B cell (primary cell): ENCODE measurements at regions not wholly inside any gene's neighbourhood (a gene's known extent, or its start where the extent isn't known, plus 50 kb on each side); places are given as distances from the start of the nearest gene placed in this dataset.

Experiments
- ATAC-seq: fragments of 200-7000 bp; cut with Tn5 transposase; one replicate; pipeline ENCODE4 v1.10.0; 2021; ENCODE audit warnings: low read depth, mild to moderate bottlenecking, moderate number of reproducible peaks, moderate library complexity
- CTCF ChIA-PET: fragments of 350-600 bp; sonication (Branson Sonifier 250); formaldehyde crosslinking; loops from one replicate; lab custom pipeline; 2021; ENCODE audit warnings: antibody characterized with exemption, inconsistent platforms; lab: Charles Lee
- POLR2A ChIA-PET: fragments of 350-600 bp; sonication (Branson Sonifier 250); formaldehyde crosslinking; loops from one replicate; lab custom pipeline; 2021; ENCODE audit warnings: antibody characterized with exemption; lab: Charles Lee
- DNase-seq: peaks from one replicate; pipeline ENCODE4 v3.0.0; 2013
- H2AFZ ChIP-seq: 2 replicates; pipeline ENCODE4 v1.6.1; 2012; ENCODE audit warnings: mild to moderate bottlenecking, low read depth, low read length; ENCODE audit not compliant: insufficient read depth, poor library complexity, severe bottlenecking
- H3K27ac ChIP-seq, 2 donors: 1 replicate in 1 of 2; 2 replicates in 1 of 2; pipeline ENCODE4 v1.5.1; 2012 to 2013; ENCODE audit warnings: low read length in 2 of 2, mild to moderate bottlenecking in 2 of 2, moderate library complexity in 1 of 2
- H3K27me3 ChIP-seq, 4 experiments: fragments of 200-600 bp in 1 of 4; sonication (generic) in 1 of 4; replicated peaks in 1 of 4; 1 replicate in 2 of 4; 2 replicates in 2 of 4; pipeline versions ENCODE4 v1.6.1 to v1.7.0; 2013 to 2016; ENCODE audit warnings: low read length in 3 of 4, mild to moderate bottlenecking in 2 of 4, mixed read lengths in 1 of 4, moderate library complexity in 1 of 4; ENCODE audit not compliant: insufficient read depth in 4 of 4, control insufficient read depth in 3 of 4; ENCODE audit errors: control extremely low read depth in 1 of 4
- H3K36me3 ChIP-seq, 2 experiments: replicated peaks in 1 of 2; 1 replicate in 1 of 2; 2 replicates in 1 of 2; pipeline versions ENCODE4 v1.6.1 to v1.7.1; 2013; ENCODE audit warnings: low read length in 1 of 2; ENCODE audit not compliant: insufficient read depth in 2 of 2, control insufficient read depth in 1 of 2; ENCODE audit errors: control extremely low read depth in 1 of 2, extremely low read depth in 1 of 2
- H3K4me1 ChIP-seq, 2 donors: fragments of 200-600 bp in 1 of 2; sonication (generic) in 1 of 2; 1 replicate in 1 of 2; 2 replicates in 1 of 2; pipeline versions ENCODE4 v1.5.1 to v1.6.1; 2013 to 2017; ENCODE audit warnings: low read length in 2 of 2; ENCODE audit not compliant: control insufficient read depth in 2 of 2, insufficient read depth in 2 of 2
- H3K4me2 ChIP-seq: replicated peaks from 2 replicates; pipeline ENCODE3; 2012; ENCODE audit warnings: mild to moderate bottlenecking, low read depth, low read length; ENCODE audit not compliant: poor library complexity, severe bottlenecking
- H3K4me3 ChIP-seq, 5 experiments: fragments of 200-600 bp in 1 of 5; sonication (generic) in 1 of 5; 1 replicate in 3 of 5; 2 replicates in 2 of 5; pipeline versions ENCODE4 v1.5.1 to v1.7.0; 2011 to 2016; ENCODE audit warnings: low read length in 4 of 5, mild to moderate bottlenecking in 4 of 5, low read depth in 2 of 5, control low read depth in 1 of 5, moderate library complexity in 1 of 5; ENCODE audit not compliant: insufficient read depth in 1 of 5; ENCODE audit errors: control extremely low read depth in 1 of 5, extremely low read depth in 1 of 5
- H3K79me2 ChIP-seq: fragments of 200-600 bp; sonication (generic); one replicate; pipeline ENCODE4 v1.6.0; 2016; ENCODE audit warnings: low read length; ENCODE audit not compliant: control insufficient read depth, insufficient read depth
- H3K9ac ChIP-seq: fragments of 200-600 bp; sonication (generic); 2 replicates; pipeline ENCODE4 v1.6.1; 2017; ENCODE audit warnings: mild to moderate bottlenecking, low read length, moderate library complexity
- H3K9me3 ChIP-seq, 3 donors: one replicate each; pipeline versions ENCODE4 v1.6.1 to v1.7.1; 2013; ENCODE audit warnings: low read length in 2 of 3; ENCODE audit not compliant: control insufficient read depth in 2 of 3, insufficient read depth in 1 of 3; ENCODE audit errors: control extremely low read depth in 1 of 3
- H4K20me1 ChIP-seq: 2 replicates; pipeline ENCODE4 v1.6.0; 2012; ENCODE audit warnings: mild to moderate bottlenecking, low read length; ENCODE audit not compliant: insufficient read depth, control insufficient read depth, poor library complexity, severe bottlenecking
- H3K27ac Mint-ChIP-seq: one replicate; pipeline ENCODE4 v1.8.0; 2021; ENCODE audit warnings: mixed read lengths
- H3K27me3 Mint-ChIP-seq: one replicate; pipeline ENCODE4 v1.8.0; 2021; ENCODE audit warnings: mixed read lengths
- H3K4me1 Mint-ChIP-seq: one replicate; pipeline ENCODE4 v1.8.0; 2021; ENCODE audit warnings: mixed read lengths
- H3K4me3 Mint-ChIP-seq: one replicate; pipeline ENCODE4 v1.8.0; 2021; ENCODE audit warnings: mixed read lengths
- H3K9me3 Mint-ChIP-seq: one replicate; pipeline ENCODE4 v1.8.0; 2022; ENCODE audit warnings: mixed read lengths; ENCODE audit not compliant: insufficient read depth
- EZH2 ChIP-seq: IDR thresholded peaks from 2 replicates; pipeline ENCODE4 v1.6.1; 2012; ENCODE audit warnings: borderline replicate concordance, low read depth, mild to moderate bottlenecking, moderate library complexity, low read length; ENCODE audit not compliant: insufficient read depth, poor library complexity, severe bottlenecking
- WGBS: methylation state at CpG from one replicate; pipeline ENCODE4 v1.1.5; 2013; ENCODE audit warnings: missing lambda C conversion rate; ENCODE audit not compliant: insufficient coverage; 5-methylcytosine and 5-hydroxymethylcytosine counted together
- intact Hi-C: fragments of 100-400 bp; cut with micrococcal nuclease; formaldehyde crosslinking; loops from one replicate; pipeline ENCODE4 v1.10.0; 2022
- TF ChIP-seq, protein P1 (sequence below): fragments of 200-600 bp; IDR thresholded peaks from one replicate; pipeline ENCODE4 v1.8.0; 2022; ENCODE audit warnings: antibody characterized with exemption, mild to moderate bottlenecking

DNA sequence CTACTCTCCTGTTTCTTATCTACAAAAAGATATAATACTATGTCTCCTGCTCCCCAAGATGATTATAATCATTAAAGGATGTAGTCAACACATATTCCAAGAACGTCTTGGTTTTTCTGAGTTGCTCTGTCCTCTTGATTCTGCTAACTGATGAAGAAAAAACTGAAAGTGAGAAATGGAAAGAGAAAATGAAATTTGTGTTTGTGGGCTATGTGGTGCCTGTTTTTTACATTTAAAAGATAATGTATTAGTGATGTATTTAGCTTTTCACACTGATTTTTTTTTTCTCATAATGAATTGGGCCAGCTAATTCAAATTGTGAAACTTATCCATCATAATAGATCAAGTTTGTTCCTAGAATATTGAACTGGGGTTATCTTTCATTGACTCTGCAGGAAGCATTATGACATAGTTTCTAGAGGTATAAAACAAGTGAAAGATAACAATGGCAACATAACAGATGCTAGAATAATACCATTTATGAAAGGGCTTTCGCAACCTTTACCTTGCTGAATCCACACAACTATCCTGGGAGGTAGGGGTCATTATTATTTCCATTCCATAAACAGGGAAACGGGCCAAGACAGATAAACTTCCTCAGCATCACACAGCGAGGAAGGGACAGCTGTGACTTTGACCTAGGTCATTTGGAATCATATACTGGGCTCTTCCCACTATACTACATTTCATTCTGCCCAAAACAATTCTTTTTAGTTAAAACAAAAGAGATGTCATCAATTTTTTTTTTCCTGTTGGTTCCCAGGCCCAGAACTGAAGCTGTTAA is 336.7 kb downstream of the GJA1 start:
- no peaks in the 10 kb centered on the region for H3K4me1 Mint-ChIP-seq
- POLR2A ChIA-PET, result no interaction called here
- H3K27ac Mint-ChIP-seq, result no peak overlapping the region
- Histone ChIP-seq H3K4me2 (no peak overlapping the region), H3K27ac (no peak overlapping the region), H3K36me3 (no peaks in the 10 kb centered on the region), H2AFZ (no peak overlapping the region), H3K4me1 (no peaks in the 10 kb centered on the region), H3K9ac (no peak overlapping the region), H3K79me2 (no peaks in the 10 kb centered on the region), H4K20me1 (no peaks in the 10 kb centered on the region), H3K9me3 (no peaks in the 10 kb centered on the region), H3K27me3 (no peaks in the 10 kb centered on the region), H3K4me3 (no peak overlapping the region)
- DNase-seq (no peak), ATAC-seq (no peak)
- no peak for TF ChIP-seq EZH2
- TF ChIP-seq, protein P1, sequence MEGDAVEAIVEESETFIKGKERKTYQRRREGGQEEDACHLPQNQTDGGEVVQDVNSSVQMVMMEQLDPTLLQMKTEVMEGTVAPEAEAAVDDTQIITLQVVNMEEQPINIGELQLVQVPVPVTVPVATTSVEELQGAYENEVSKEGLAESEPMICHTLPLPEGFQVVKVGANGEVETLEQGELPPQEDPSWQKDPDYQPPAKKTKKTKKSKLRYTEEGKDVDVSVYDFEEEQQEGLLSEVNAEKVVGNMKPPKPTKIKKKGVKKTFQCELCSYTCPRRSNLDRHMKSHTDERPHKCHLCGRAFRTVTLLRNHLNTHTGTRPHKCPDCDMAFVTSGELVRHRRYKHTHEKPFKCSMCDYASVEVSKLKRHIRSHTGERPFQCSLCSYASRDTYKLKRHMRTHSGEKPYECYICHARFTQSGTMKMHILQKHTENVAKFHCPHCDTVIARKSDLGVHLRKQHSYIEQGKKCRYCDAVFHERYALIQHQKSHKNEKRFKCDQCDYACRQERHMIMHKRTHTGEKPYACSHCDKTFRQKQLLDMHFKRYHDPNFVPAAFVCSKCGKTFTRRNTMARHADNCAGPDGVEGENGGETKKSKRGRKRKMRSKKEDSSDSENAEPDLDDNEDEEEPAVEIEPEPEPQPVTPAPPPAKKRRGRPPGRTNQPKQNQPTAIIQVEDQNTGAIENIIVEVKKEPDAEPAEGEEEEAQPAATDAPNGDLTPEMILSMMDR, result no peak
- no peak overlapping the region for H3K4me3 Mint-ChIP-seq
- CTCF ChIA-PET, result no interaction called here
- no peaks in the 10 kb centered on the region for H3K27me3 Mint-ChIP-seq
- intact Hi-C loops, result no loop called here
- no CpG with 5 or more reads among the region's 4 CpGs for WGBS
- no peaks in the 10 kb centered on the region for H3K9me3 Mint-ChIP-seq

DNA sequence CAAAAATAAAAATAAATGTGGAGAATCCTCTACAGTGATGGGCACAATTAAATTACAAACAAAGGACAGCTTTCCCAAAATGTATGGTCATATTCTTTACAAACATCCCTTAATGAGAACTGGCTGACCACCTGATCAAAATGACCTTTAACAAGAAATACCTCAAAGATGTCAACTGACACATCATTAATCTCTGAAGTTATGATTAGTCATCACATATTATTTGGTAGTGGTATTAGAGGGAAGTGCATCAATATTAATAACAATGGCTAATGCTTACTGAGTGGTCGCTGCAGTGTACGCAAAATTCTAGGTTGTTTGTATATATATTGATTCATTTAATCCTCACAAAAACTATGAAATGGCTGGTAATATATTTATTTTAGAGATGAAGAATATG is 340.6 kb downstream of the GJA1 start:
- Mint-ChIP-seq H3K27ac (no peak overlapping the region), H3K9me3 (no peaks in the 10 kb centered on the region), H3K4me3 (no peak overlapping the region), H3K4me1 (no peaks in the 10 kb centered on the region), H3K27me3 (no peaks in the 10 kb centered on the region)
- H2AFZ ChIP-seq, result no peak overlapping the region
- TF ChIP-seq, protein P1, result no peak
- no peak for TF ChIP-seq EZH2
- intact Hi-C loops, result no loop called here
- H3K4me3 ChIP-seq, result no peak overlapping the region
- H3K36me3 ChIP-seq, result no peaks in the 10 kb centered on the region
- WGBS, result no CpG with 5 or more reads among the region's 2 CpGs
- DNase-seq (no peak), ATAC-seq (no peak)
- no peak overlapping the region for H3K9ac ChIP-seq
- ChIA-PET CTCF (no interaction called here), POLR2A (no interaction called here)
- no peaks in the 10 kb centered on the region for H3K4me1 ChIP-seq
- no peaks in the 10 kb centered on the region for H3K79me2 ChIP-seq
- no peaks in the 10 kb centered on the region for H3K27me3 ChIP-seq
- no peak overlapping the region for H3K4me2 ChIP-seq
- no peak overlapping the region for H3K27ac ChIP-seq
- no peaks in the 10 kb centered on the region for H3K9me3 ChIP-seq
- no peaks in the 10 kb centered on the region for H4K20me1 ChIP-seq
